ENCODE measurements at regions not wholly inside any gene's neighbourhood (a gene's known extent, or its start where the extent isn't known, plus 50 kb on each side); places are given as distances from the start of the nearest gene placed in this dataset.

DNA sequence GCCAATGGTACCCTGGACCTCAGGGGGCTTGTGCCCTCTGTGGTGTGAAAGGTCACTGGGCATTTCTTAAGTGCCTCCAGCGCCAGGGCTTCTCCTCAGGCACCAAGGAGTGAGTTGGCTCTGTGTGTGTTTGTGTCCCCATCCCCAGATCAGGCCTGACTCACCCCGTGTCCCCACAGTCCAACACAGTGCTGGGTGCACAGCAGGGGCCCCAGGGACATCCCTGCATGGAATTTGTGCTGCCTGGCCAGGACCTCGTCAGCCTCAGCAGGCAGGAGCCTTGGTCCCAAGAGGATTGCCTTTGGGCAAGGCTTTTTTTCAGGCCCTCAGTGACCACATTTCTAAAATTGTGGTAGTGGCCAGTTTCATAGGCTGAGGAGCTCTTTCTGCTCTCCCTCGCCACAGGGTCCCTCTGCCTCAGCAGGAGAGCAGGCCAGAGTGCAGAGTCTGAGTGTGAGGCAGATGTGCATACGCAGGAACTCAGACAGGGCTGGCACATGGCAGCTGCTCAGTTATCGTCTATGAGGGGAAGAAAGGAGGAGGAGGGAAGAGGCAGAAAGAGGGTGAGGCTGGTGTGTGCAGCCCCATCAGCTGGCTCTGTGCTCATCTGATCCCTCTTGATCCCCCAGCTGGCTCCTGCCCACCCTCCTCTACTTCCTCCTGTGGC, 215.6 kb downstream of the RPLP1 start:
- TF ChIP-seq, protein P1, sequence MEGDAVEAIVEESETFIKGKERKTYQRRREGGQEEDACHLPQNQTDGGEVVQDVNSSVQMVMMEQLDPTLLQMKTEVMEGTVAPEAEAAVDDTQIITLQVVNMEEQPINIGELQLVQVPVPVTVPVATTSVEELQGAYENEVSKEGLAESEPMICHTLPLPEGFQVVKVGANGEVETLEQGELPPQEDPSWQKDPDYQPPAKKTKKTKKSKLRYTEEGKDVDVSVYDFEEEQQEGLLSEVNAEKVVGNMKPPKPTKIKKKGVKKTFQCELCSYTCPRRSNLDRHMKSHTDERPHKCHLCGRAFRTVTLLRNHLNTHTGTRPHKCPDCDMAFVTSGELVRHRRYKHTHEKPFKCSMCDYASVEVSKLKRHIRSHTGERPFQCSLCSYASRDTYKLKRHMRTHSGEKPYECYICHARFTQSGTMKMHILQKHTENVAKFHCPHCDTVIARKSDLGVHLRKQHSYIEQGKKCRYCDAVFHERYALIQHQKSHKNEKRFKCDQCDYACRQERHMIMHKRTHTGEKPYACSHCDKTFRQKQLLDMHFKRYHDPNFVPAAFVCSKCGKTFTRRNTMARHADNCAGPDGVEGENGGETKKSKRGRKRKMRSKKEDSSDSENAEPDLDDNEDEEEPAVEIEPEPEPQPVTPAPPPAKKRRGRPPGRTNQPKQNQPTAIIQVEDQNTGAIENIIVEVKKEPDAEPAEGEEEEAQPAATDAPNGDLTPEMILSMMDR (IDR thresholded peaks at IDR 0.05; ENCODE audit: control insufficient read depth, extremely low read depth, insufficient read depth): no peak

GRCh38 chr15:69668963-69669362, 216.3 kb downstream of the RPLP1 start:
- H3K4me3 ChIP-seq (ENCODE audit: low read depth, low read length): no peak overlapping the region
- no peak for DNase-seq (ENCODE audit: low read depth)
- TF ChIP-seq, protein P1 (IDR thresholded peaks at IDR 0.05; ENCODE audit: control insufficient read depth, extremely low read depth, insufficient read depth): no peak

More for the DNA sequence above, 215.6 kb downstream of the RPLP1 start:
- DNase-seq (ENCODE audit: low read depth): no peak
- no peak overlapping the region for H3K4me3 ChIP-seq (ENCODE audit: low read depth, low read length)

- DNase-seq (ENCODE audit: low read depth): no peak
- TF ChIP-seq, protein P1 (IDR thresholded peaks at IDR 0.05; ENCODE audit: control insufficient read depth, extremely low read depth, insufficient read depth): no peak
- no peak overlapping the region for H3K4me3 ChIP-seq (ENCODE audit: low read depth, low read length)
These were observed 216.8 kb downstream of the RPLP1 start for GRCh38 chr15:69669446-69669845.

DNA sequence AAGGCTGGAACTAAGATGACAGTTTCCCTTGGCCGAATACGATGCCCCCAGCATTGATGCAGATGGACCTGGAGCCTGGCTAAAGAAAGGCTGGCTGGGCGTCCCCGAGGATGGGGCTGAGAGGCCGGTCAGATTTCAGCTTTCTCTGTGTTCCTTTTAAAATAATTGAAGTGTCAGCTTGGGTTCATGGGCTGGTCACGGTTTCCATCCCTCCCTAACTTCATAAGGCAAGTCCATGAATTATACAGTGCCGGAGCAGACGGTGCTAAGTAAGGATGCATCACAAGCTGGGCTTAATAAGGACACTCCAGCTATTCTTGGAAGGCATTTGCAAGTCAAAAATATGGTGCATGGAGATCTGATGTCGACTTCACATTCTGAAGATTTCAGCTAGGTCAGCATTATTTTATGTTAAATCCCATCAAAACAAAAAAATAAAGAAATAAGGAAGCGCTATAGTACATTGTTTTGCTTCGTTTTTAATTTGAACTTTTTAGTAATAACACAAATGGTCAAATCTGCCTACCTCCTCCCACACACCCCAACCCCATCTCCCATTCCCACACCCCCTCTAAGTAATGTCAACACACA, 220.8 kb downstream of the RPLP1 start:
- TF ChIP-seq, protein P1 (IDR thresholded peaks at IDR 0.05; ENCODE audit: control insufficient read depth, extremely low read depth, insufficient read depth): no peak
- no peak for DNase-seq (ENCODE audit: low read depth)
- no peak overlapping the region for H3K4me3 ChIP-seq (ENCODE audit: low read depth, low read length)

DNA sequence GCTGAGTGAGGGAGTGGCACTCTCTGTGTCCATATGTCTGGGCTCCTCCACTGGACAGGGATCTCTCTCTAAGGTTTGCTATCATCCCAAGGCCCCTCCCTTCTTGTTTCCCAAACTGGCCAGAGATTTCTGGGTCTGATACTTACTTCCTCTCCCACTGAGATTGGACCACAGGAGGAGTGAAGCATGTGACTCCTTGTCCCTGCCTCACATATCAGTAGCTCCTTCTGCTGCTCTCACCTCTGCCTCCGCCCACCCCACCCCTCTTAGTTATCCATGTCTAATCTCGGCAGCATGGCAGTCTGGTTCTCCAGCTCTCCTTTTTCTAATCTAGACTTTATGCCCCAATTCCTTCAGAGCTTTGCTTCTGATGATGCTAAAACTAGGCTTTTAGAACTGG, 223.1 kb downstream of the RPLP1 start:
- H3K4me3 ChIP-seq (ENCODE audit: low read depth, low read length): no peak overlapping the region
- no peak for DNase-seq (ENCODE audit: low read depth)
- TF ChIP-seq, protein P1 (IDR thresholded peaks at IDR 0.05; ENCODE audit: control insufficient read depth, extremely low read depth, insufficient read depth): no peak

GRCh38 chr15:69677403-69677802, 224.8 kb downstream of the RPLP1 start:
- no peak for DNase-seq (ENCODE audit: low read depth)
- TF ChIP-seq, protein P1 (IDR thresholded peaks at IDR 0.05; ENCODE audit: control insufficient read depth, extremely low read depth, insufficient read depth): no peak
- H3K4me3 ChIP-seq (ENCODE audit: low read depth, low read length): no peak overlapping the region
